HCEC 1CT (cell line): ENCODE measurements at regions not wholly inside any gene's neighbourhood (a gene's known extent, or its start where the extent isn't known, plus 50 kb on each side); places are given as distances from the start of the nearest gene placed in this dataset.
"Not testable (repeated sequence)": the region's sequence is repeated elsewhere in the genome, so short reads cannot be mapped to it uniquely, and the experiment has no call there.

Source experiments
- DNase-seq: peaks from one replicate; pipeline ENCODE4 v3.0.0-alpha.2; 2017

GRCh38 chr5:100188778-100189177 lies 346.4 kb upstream of the FAM174A start:
- no peak for DNase-seq

GRCh38 chr5:100188339-100188738 lies 346.8 kb upstream of the FAM174A start:
- DNase-seq, result no peak

- no peak for DNase-seq
Observed at GRCh38 chr5:100186181-100186580, 349.0 kb upstream of the FAM174A start.

GRCh38 chr5:100182402-100182801 lies 352.8 kb upstream of the FAM174A start:
- DNase-seq, result no peak

GRCh38 chr5:100175346-100175745 lies 359.8 kb upstream of the FAM174A start:
- no peak for DNase-seq

GRCh38 chr5:100165309-100165708 lies 369.9 kb upstream of the FAM174A start:
- DNase-seq, result no peak

GRCh38 chr5:100161868-100162267 lies 373.3 kb upstream of the FAM174A start:
- DNase-seq, result no peak

GRCh38 chr5:100157066-100157465 lies 378.1 kb upstream of the FAM174A start:
- DNase-seq, result no peak

- DNase-seq, result no peak
Observed at GRCh38 chr5:100148239-100148638, 386.9 kb upstream of the FAM174A start.

- DNase-seq, result no peak
Observed at GRCh38 chr5:100142607-100143006, 392.6 kb upstream of the FAM174A start.

- no peak for DNase-seq
Observed at GRCh38 chr5:100131161-100131560, 404.0 kb upstream of the FAM174A start.

- DNase-seq, result no peak
Observed at GRCh38 chr5:100130307-100130706, 404.9 kb upstream of the FAM174A start.

GRCh38 chr5:100119903-100120302 lies 415.3 kb upstream of the FAM174A start:
- no peak for DNase-seq

- DNase-seq, result no peak
Observed at GRCh38 chr5:100110497-100110896, 424.7 kb upstream of the FAM174A start.

- no peak for DNase-seq
Observed at GRCh38 chr5:100108883-100109282, 426.3 kb upstream of the FAM174A start.

- DNase-seq, result not testable (repeated sequence)
Observed at GRCh38 chr5:100103592-100104119, 431.5 kb upstream of the FAM174A start.

- not testable (repeated sequence) for DNase-seq
Observed at GRCh38 chr5:100101466-100101865, 433.7 kb upstream of the FAM174A start.

GRCh38 chr5:100096328-100096727 lies 438.8 kb upstream of the FAM174A start:
- not testable (repeated sequence) for DNase-seq

- not testable (repeated sequence) for DNase-seq
Observed at GRCh38 chr5:100080703-100081102, 454.5 kb upstream of the FAM174A start.

- not testable (repeated sequence) for DNase-seq
Observed at GRCh38 chr5:100079163-100079562, 456.0 kb upstream of the FAM174A start.

GRCh38 chr5:100066020-100066419 lies 469.2 kb upstream of the FAM174A start:
- not testable (repeated sequence) for DNase-seq

- no peak for DNase-seq
Observed at GRCh38 chr5:100043475-100043874, 491.7 kb upstream of the FAM174A start.

GRCh38 chr5:100026606-100027005 lies 508.6 kb upstream of the FAM174A start:
- no peak for DNase-seq

- no peak for DNase-seq
Observed at GRCh38 chr5:100023536-100023935, 511.6 kb upstream of the FAM174A start.

- DNase-seq, result no peak
Observed at GRCh38 chr5:100017520-100018262, 517.5 kb upstream of the FAM174A start.
